LoVo (cell line): ENCODE measurements at regions not wholly inside any gene's neighbourhood (a gene's known extent, or its start where the extent isn't known, plus 50 kb on each side); places are given as distances from the start of the nearest gene placed in this dataset.
A peak's percentile ranks its signal among the peaks of the same experiment; 100 is the strongest.
"Not testable (repeated sequence)": the region's sequence is repeated elsewhere in the genome, so short reads cannot be mapped to it uniquely, and the experiment has no call there.

Source experiments
- DNase-seq: peaks from one replicate; pipeline ENCODE4 v3.0.0-alpha.2; 2016; ENCODE audit warnings: low spot score

DNA sequence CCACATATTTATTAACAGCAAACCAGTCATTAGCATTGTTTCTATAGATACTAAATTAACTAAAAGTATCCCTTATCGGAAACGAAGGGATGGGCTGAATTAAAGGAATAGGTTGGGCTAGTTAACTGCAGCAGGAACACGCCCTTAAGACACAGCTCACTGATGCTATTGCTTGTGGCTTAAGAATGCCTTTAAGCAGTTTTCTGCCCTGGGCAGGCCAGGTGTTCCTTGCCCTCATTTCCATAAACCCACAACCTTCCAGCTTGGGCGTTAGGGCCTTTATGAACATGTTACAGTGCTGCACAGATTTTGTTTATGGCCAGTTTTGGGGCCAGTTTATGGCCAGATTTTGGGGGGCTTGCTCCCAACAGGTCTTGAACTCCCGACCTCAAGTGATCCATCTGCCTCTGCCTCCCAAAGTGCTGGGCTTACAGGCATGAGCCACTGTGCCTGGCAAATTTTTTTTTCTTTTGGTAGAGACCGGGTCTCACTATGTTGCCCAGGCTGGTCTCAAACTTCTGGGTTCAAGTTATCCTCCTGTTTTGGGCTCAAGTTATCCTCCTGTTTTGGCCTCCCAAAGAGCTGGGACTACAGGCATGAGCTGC, 90.1 kb upstream of the GRIN2A start:
- not testable (repeated sequence) for DNase-seq

DNA sequence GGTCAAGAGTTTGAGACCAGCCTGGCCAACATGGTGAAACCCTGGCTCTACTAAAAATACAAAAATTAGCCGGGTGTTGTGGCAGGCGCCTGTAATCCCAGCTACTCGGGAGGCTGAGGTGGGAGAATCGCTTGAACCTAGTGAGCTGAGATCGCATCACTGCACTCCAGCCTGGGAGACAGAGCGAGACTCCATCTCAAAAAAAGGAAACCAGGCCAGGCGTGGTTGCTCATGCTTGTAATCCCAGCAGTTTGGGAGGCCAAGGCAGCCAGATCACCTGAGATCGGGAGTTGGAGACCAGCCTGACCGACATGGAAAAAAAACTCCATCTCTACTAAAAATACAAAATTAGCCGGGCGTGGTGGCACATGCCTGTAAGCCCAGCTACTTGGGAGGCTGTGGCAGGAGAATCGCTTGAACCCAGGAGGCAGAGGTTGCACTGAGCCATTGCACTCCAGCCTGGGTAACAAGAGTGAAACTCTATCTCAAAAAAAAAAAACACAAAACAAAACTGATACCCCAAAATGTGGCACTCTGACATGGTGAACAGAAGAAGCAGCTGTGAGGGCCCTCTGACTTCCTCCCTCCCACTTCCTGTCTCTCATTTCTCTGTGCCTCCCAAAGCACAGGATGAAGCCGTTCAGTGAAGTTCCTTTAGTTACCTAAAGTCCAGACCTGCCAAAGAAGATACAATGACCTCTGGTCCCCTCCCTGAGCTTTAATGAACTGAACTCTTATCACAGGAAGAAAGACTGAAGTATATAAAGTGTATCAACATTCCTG, 93.2 kb upstream of the GRIN2A start:
- DNase-seq, result not testable (repeated sequence)

DNA sequence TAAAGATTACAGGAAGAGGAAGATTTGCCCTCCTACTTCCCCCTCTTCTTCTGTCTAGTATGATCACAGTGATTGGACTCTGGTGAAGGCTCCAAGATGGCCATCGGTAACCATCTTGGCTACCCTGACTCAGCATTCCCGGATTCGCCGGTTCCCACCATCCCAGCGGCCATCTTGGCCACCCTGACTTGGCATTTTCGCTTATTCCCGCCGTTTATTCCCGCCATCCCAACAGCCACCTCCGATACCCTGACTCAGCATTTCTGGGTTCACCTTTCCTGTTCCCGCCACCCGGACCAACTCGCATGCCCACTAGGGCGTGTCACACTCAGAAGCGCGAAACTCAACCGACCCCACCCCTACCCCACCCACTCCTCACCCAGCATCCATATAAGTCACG, 95.4 kb upstream of the GRIN2A start:
- no peak for DNase-seq

DNA sequence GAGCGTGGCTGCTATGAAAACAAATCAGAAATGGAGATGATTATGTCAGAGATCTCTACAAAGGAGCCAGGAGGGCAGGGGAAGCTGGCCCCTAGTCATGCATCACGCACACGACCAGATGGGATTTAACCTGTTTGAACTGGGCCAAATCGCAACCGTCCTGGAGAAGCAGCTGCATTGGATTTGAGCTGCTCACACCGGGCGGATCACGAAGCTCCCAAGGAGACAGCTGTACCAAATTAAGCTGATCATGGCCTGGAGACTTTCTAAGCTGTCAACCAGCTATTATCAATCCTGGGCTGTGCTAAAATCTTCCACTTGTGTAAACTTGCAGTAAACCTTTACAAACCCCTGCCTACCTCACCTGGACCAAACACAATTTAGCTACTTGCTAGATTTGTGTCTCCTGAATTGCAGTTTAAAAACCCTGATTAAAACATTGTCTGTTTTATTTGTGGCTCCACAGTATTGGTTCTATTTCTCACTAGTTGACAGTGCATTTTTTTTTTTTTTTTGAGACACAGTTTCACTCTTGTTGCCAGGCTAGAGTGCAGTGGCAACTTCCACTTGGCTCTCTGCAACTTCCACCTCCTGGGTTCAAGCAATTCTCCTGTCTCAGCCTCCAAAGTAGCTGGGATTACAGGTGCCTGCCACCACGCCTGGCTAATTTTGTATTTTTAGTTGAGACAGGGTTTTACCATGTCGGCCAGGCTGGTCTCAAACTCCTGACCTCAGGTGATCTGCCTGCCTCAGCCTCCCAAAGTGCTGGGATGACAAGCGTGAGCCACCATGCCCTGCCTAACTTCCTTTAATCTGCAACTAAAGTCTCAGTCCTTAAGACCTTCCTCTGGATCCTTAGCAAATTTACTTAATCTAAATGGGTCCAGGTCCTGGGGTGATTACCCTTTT, 98.3 kb upstream of the GRIN2A start:
- DNase-seq, result no peak

DNA sequence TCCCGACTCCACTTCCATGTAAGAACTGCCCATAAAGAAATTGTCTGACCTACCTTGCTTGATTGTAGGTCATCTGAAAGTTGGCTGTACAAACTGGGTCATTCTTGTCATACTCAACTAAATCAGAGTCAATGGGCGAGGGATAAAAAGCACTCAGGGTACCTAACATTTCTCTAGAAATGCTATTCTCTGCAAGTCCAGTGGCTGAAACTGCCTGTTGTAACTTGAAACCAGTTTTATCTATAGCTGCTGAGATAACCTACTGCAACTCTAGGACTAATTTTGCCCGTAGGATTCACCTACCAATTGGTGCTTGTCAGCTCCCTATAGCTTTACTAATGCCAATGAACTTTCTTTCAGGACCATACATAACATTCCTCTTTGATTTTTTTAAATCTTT, 100.1 kb upstream of the GRIN2A start:
- no peak for DNase-seq

DNA sequence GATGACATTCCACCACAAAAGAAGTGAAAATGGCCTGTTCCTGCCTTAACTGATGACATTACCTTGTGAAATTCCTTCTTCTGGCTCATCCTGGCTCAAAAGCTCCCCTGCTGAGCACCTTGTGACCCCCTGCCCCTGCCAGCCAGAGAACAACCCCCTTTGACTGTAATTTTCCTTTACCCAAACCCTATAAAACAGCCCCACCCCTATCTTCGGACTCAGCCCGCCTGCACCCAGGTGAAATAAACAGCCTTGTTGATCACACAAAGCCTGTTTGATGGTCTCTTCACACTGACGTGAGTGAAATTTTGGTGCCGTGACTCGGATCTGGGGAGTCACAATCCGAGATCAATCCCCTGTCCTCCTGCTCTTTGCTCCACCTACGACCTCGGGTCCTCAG, 101.0 kb upstream of the GRIN2A start:
- not testable (repeated sequence) for DNase-seq

DNA sequence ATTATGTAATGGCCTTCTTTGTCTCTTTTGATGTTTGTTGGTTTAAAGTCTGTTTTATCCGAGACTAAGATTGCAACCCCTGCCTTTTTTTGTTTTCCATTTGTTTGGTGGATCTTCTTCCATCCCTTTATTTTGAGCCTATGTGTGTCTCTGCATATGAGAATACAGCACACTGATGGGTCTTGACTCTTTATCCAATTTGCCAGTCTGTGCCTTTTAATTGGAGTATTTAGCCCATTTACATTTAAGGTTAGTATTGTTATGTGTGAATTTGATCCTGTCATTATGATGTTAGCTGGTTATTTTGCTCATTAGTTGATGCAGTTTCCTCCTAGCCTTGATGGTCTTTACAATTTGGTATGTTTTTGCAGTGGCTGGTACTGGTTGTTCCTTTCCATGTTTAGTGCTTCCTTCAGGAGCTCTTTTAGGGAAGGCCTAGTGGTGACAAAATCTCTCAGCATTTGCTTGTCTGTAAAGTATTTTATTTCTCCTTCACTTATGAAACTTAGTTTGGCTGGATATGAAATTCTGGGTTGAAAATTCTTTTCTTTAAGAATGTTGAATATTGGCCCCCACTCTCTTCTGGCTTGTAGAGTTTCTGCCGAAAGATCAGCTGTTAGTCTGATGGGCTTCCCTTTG, 95.3 kb upstream of the ATF7IP2 start:
- not testable (repeated sequence) for DNase-seq

DNA sequence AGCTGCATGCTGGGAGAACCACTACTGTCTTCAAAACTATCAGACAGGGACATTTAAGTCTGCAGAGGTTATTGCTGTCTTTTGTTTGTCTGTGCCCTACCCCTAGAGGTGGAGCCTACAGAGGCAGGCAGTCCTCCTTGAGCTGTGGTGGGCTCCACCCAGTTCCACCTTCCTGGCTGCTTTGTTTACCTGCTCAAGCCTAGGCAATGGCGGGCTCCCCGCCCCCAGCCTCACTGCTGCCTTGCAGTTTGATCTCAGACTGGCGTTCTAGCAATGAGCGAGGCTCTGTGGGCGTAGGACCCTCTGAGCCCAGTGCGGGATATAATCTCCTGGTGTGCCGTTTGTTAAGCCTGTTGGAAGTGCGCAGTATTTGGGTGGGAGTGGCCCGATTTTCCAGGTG, 93.7 kb upstream of the ATF7IP2 start:
- not testable (repeated sequence) for DNase-seq

DNA sequence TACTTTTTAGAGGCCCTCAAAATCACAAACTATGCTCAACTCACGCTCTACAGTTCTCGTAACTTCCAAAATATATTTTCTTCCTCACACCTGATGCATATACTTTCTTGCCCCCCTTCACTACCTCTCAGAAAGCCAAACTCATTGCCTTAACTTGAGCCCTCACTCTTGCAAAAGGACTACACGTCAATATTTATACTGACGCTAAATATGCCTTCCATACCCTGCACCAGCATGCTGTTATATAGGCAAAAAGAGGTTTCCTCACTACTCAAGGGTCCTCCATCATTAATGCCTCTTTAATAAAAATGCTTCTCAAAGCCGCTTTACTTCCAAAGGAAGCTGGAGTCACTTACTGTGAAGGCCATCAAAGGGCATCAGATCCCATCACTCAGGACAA, 92.9 kb upstream of the ATF7IP2 start:
- DNase-seq, result not testable (repeated sequence)

DNA sequence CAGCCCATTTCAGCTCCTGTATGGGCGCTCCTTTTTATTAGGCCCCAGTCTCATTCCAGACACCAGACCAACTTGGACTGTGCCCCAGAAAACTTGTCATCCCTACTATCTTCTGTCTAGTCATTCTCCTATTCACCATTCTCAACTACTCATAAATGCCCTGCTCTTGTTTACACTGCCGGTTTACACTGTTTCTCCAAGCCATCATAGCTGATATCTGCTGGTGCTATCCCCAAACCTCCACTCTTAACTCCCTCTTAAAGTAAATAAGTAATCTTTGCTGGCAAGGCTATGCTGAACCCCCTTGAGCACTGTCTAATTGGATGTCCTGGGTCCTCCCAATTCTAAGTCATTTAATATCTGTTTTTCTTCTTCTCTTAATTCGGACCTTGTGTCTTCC, 91.7 kb upstream of the ATF7IP2 start:
- not testable (repeated sequence) for DNase-seq

DNA sequence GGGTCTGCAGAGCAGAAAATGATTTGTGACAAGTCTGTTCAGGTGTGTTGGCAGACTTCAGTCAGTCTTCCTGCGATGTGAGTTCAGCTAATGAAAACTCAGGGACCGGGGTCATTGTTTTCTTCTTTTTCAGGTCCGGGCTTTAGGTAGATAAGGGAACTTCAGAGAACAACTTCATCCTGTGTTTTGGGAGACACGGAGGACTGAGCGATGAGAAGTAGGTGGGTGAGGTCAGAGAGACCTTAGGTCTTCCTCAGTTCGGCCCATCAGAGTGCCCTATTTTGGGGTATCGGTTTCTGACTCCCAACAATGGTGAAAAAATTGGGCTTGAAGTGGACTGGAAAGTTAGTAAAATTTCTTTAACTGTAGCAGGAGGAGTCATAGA, 88.9 kb upstream of the ATF7IP2 start:
- DNase-seq, result no peak

DNA sequence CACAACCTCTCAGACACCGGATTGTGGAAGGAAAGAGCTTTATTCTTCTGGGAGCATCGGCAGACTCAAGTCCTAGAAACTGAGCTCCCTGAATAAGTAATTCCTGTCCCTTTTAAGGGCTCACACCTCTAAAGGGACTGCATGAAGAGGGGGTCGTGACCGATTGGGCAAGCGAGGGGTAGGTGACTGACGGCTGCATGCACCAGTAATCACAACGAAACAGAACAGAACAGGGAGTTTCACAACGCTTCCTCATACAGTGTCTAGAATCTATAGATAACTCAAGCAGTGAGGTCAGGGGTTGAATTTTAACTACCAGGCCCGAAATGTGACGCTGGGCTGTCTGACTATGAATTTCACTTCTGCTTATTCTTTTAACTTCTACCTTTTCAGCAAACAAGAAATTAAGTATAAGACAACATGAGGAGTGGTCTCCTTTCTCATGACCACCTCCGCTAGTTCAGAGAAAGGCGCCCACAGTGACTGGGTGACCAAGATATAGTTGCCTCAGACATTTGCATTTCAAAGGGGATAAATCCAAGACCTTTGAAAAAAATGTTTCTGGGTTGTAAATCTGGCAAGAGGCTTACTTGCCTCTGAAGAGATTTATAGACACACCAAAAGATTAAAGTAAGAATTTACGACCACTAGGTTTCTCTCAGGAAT, 88.4 kb upstream of the ATF7IP2 start:
- DNase-seq, result peak; percentile 11

DNA sequence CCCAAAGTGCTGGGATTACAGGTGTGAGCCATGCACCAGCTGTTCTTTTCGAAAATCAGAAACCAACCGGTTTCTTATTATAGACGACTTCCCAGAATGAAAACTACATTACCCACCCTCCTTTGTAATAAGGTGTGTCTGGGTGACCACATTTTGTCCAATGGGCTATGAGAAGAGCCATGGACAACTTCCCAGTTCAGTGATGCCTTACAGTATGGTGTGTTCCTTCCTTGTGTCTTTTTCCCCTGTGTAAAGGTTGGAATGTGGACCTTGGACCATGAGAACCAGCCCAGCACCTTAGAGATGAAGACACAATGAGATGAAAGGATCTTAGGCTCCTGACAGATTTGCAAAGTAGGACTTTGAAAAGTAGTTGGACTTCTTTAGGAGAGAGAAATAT, 85.0 kb upstream of the ATF7IP2 start:
- peak; percentile 66 for DNase-seq

DNA sequence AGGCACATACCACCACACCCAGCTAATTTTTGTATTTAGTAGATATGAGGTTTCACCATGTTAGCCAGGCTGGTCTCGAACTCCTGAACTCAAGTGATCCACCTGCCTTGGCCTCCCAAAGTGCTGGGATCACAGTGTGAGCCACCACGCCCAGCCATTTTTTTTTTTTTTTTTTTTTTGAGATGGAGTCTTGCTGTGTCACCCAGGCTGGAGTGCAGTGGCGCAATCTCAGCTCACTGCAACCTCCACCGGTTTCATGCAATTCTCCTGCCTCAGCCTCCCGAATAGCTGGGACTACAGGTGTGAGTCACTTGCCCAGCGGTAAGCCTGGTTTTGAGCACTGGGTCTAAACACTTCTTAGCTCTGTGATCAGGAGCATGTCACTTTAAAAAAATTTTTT, 84.3 kb upstream of the ATF7IP2 start:
- DNase-seq, result not testable (repeated sequence)

DNA sequence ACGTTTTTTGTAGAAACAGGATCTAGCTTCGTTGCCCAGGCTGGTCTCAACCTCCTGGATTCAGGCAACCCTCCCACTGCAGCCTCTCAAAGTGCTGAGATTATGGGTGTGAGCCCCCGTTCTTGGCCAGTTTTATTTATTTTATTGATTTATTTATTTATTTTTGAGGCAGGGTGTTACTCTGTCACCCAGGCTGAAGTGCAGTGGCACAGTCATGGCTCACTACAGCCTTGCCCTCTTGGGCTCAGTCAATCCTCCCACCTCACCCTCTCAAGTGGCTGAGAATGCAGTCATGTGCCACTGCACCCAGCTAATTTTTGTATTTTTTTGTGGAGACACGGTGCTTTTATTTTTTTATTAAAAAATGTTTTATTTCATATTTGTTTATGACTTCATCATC, 79.9 kb upstream of the ATF7IP2 start:
- DNase-seq, result no peak

DNA sequence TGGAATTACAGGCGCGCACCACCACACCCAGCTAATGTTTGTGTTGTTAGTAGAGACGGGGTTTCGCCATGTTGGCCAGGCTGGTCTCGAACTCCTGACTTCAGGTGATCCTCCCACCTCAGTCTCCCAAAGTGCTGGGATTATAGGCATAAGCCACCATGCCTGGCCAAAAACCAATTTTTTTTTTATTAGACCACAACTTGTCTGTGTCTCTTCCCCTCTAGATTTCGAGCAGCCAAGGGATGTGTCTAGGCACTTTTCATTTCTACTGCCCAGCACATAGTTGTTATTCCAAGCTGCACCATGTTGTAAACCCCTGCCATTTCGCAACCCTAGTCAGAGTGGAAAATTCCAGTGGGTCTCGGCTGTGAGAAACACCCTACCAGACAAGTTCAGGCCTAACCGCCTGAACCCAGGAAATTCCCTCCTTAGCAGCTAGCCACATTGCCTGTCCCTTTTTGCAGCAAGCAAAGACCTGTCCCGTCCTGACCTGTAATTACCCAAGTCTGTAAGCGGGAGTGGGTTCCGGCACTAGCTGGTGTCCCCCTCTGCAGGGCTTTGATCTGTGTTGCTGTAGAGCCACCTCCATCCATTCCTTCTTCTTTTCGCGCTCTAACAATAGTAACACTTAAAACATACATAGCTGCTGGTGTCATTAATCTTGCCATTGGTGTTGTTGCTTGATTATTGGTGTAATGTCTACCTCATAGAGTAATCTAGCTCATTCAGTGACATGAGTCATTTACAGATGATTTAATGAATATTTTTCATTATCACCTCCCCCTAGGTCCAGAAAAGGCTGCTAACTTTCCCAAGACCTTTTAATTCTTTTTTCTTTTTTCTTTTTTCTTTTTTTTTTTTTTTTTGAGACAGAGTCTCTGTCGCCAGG, 77.3 kb upstream of the ATF7IP2 start:
- DNase-seq, result no peak

DNA sequence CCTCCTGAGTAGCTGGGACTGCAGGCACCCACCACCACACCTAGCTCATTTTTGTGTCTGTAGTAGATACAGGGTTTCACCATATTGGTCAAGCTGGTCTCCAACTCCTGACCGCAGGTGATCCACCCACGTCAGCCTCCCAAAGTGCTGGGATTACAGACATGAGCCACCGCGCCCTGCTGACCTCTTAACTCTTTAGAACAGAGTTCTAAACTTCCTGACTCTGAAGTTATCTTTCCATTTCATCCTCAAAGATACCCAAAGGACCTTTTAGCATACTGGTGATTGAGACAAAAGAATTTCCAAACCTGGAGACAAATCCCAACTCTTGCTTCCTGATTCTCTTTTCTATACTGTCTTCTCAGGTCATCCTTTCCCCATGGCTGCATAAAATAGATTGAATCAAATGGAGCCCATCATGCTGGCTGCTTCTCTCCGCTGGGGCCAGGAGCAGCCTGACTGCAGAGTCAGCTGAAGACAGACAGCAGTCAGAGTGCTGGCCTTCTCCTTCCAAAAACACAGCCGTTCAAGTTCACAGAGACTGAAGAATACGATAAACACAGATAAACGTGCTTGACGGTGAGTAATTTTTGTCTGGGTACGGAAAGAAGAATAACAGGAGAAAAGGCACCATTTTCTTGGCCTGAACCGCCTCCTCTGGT, 76.5 kb upstream of the ATF7IP2 start:
- no peak for DNase-seq

DNA sequence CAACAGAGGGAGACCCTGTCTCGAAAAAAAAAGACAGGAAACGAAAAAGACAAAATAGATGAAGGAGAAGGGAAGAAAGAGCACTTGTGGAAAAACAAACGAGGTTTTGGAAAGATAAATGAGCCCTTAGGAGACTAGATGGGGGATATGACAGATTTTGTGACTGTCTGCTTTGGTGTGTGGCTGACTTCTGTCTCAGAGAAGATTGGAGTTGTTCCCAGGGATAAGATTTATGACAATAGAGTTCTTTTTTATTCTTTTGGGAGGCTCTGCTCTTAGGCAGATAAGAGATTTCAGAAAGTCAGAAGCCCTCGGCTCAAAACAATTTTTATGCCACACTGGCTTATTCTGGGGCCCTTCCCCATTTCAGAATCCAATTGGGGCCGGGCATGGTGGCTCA, 73.9 kb upstream of the ATF7IP2 start:
- DNase-seq, result no peak

DNA sequence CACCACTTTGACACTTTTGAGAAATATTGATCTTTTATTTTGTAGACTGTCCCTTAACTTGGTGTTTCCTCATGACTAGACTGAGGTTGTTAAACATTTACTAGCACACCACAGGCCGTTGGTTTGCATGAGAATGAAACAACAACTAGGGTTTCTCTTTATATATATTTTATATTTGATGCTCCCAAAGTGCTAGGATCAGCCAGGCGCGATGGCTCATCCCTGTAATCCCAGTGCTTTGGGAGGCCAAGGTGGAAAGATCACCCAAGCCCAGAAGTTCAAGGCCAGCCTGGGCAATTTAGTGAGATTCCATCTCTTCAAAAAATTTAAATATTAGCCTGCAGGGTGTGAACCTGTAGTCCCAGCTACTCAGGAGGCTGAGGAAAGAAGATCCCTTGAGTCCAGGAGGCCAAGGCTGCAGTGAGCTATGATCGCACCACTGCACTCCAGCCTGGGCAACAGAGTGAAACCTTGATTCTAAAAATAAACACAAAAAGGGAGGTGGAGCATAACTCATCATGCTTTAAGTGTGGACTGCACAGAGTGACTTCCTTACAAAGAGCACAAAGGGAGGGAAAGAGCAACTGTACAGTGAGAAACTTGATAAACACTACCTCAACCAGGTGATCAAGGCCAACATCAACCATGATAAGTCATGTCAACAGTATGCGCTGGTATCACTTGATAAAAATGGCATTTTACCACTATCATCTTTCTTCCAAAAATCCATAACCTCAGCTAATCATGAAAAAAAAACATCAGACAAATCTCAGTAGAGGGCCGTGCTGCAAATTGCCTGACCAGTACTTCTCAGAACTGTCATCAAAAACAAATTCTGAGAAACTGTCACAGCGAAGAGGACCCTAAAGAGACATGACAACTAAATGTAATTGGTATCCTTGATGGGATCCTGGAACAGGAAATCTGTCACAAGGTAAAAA, 72.8 kb upstream of the ATF7IP2 start:
- no peak for DNase-seq
